Colonic mucosa (tissue), 4 donors: ENCODE measurements at regions not wholly inside any gene's neighbourhood (a gene's known extent, or its start where the extent isn't known, plus 50 kb on each side); places are given as distances from the start of the nearest gene placed in this dataset.
"Not testable (repeated sequence)": the region's sequence is repeated elsewhere in the genome, so short reads cannot be mapped to it uniquely, and the experiment has no call there.

ENCODE experiments used
- DNase-seq: peaks from one replicate; pipeline ENCODE4 v3.0.0-alpha.2; 2020
- H3K27ac ChIP-seq: fragments of 200-600 bp; one replicate; pipeline ENCODE4 v1.8.0; 2021
- H3K27me3 ChIP-seq: fragments of 200-600 bp; one replicate; pipeline ENCODE4 v1.8.0; 2021
- H3K36me3 ChIP-seq: fragments of 200-600 bp; one replicate; pipeline ENCODE4 v1.8.0; 2021
- H3K4me1 ChIP-seq: fragments of 200-600 bp; one replicate; pipeline ENCODE4 v1.8.0; 2021; ENCODE audit warnings: mild to moderate bottlenecking
- H3K4me3 ChIP-seq: fragments of 200-600 bp; one replicate; pipeline ENCODE4 v1.8.0; 2021
- H3K9ac ChIP-seq, 2 donors: one replicate each; pipeline ENCODE4 v1.7.0; 2013; ENCODE audit warnings: control low read depth in 2 of 2, low read depth in 2 of 2, low read length in 2 of 2
- H3K9me3 ChIP-seq: fragments of 200-600 bp; one replicate; pipeline ENCODE4 v1.8.0; 2021
- CTCF ChIP-seq: fragments of 200-600 bp; IDR thresholded peaks from one replicate; pipeline ENCODE4 v1.8.0; 2022; ENCODE audit warnings: antibody characterized with exemption, mild to moderate bottlenecking
- intact Hi-C: fragments of 100-400 bp; cut with DNase I; formaldehyde crosslinking; loops from one replicate; pipeline ENCODE4 v1.14.1; 2022
- donor health status: healthy.
- donor health status: DM: no; HTN: no; CAD: no.
- donor health status: DM: no; HTN: no; CAD: no.

DNA sequence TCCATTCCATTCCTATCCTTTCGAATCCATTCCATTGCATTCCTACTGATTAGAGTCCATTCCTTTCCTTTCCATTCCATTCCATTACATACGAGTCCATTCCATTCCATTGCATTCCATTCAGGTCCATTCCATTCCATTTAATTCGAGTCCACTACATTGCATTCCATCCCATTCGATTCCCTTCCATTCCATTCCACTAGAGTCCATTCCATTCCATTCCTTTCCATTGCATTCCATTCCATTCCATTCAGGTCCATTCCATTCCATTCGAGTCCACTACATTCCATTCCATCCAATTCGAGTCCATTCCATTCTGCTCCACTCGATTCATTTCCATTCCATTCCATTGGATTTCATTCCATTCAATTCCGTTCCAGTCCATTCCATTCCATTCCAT is 1133.6 kb downstream of the RPIA start:
- peaks cover 22% of the 10 kb centered on the region for H3K9me3 ChIP-seq

DNA sequence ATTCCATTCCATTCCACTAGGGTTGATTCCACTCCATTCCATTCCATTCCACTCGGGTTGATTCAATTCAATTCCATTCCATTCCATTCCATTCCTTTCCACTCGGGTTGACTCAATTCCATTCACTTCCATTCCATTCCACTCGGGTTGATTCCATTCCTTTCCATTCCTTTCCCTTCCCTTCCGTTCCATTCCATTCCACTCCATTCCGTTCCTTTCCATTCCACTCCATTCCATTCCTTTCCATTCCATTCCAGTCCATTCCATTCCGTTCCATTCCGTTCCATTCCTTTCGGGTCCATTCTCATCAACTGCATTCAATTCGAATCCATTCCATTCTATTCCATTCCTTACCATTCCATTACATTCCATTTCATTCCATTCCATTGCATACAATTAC is 1135.3 kb downstream of the RPIA start:
- DNase-seq, intact Hi-C loops, H3K4me1 ChIP-seq, H3K27me3 ChIP-seq, H3K9me3 ChIP-seq, H3K9ac ChIP-seq, H3K4me3 ChIP-seq, H3K36me3 ChIP-seq, H3K27ac ChIP-seq: not testable (repeated sequence)

More for the DNA sequence above, 1133.6 kb downstream of the RPIA start:
- no peaks in the 10 kb centered on the region for H3K4me1 ChIP-seq
- no peak for DNase-seq
- H3K27me3 ChIP-seq = no peaks in the 10 kb centered on the region
- no peak overlapping the region for H3K4me3 ChIP-seq
- H3K9ac ChIP-seq = no peak overlapping the region
- intact Hi-C loops = no loop called here
- TF ChIP-seq CTCF = no peak
- no peak overlapping the region for H3K27ac ChIP-seq
- H3K36me3 ChIP-seq = no peaks in the 10 kb centered on the region

DNA sequence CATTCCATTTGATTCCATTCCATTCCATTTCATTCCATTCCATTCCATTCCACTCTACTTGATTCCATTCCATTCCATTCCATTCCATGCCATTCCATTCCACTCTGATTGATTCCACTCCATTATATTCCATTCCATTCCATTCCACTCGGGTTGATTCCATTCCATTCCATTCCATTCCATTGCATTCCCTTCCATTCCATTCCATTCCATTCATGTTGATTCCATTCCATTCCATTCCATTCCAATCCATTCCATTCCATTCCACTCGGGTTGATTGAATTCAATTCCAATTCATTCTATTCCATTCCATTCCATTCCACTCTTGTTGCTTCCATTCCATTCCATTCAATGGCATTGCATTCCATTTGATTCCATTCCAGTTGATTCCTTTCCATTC is 1136.4 kb downstream of the RPIA start:
- H3K9ac ChIP-seq, H3K4me1 ChIP-seq, H3K4me3 ChIP-seq, DNase-seq, H3K36me3 ChIP-seq, H3K27me3 ChIP-seq, H3K9me3 ChIP-seq, H3K27ac ChIP-seq, intact Hi-C loops: not testable (repeated sequence)

DNA sequence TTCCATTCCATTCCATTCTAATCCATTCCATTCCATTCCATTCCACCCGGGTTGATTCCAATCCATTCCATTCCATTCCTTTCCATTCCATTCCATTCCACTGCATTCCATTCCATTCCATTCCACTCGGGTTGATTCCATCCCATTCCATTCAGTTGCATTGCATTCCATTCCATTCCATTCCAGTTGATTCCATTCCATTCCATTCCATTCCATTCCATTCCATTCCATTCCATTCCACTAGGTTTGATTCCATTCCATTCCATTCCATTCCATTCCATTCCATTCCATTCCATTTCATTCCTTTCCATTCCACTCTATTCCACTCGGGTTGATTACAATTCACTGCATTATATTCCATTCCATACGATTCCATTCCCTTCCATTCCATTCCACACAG is 1136.9 kb downstream of the RPIA start:
- H3K9me3 ChIP-seq, H3K4me1 ChIP-seq, H3K9ac ChIP-seq: not testable (repeated sequence)

GRCh38 chr2:89828961-89829631 is 1137.6 kb downstream of the RPIA start:
- intact Hi-C loops, H3K36me3 ChIP-seq, H3K27ac ChIP-seq, H3K27me3 ChIP-seq, H3K4me3 ChIP-seq, H3K9ac ChIP-seq, H3K4me1 ChIP-seq, DNase-seq: not testable (repeated sequence)
- peaks cover 10% of the 10 kb centered on the region for H3K9me3 ChIP-seq

More for the DNA sequence above, 1136.9 kb downstream of the RPIA start:
- H3K36me3 ChIP-seq, H3K4me3 ChIP-seq, DNase-seq, intact Hi-C loops, H3K27me3 ChIP-seq, H3K27ac ChIP-seq: not testable (repeated sequence)

DNA sequence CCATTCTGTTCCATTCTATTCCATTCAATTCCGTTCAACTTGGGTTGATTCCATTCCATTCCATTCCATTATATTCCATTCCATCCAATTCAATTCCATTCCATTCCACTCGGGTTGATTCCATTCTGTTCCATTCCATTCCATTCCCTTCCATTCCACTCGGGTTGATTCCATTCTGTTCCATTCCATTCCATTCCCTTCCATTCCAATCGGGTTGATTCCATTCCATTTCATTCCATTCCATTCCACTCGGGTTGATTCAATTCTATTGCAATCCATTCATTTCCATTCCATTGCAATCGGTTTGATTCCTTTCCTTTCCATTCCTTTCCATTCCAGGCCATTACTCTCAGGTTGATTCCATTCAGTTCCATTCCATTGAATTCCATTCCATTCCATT is 1138.4 kb downstream of the RPIA start:
- Histone ChIP-seq H3K36me3 (no peaks in the 10 kb centered on the region), H3K9ac (no peak overlapping the region), H3K27ac (no peak overlapping the region), H3K9me3 (peaks cover 12% of the 10 kb centered on the region), H3K4me3 (no peak overlapping the region), H3K27me3 (no peaks in the 10 kb centered on the region), H3K4me1 (no peaks in the 10 kb centered on the region)
- intact Hi-C loops = no loop called here
- no peak for DNase-seq
- TF ChIP-seq CTCF = no peak

DNA sequence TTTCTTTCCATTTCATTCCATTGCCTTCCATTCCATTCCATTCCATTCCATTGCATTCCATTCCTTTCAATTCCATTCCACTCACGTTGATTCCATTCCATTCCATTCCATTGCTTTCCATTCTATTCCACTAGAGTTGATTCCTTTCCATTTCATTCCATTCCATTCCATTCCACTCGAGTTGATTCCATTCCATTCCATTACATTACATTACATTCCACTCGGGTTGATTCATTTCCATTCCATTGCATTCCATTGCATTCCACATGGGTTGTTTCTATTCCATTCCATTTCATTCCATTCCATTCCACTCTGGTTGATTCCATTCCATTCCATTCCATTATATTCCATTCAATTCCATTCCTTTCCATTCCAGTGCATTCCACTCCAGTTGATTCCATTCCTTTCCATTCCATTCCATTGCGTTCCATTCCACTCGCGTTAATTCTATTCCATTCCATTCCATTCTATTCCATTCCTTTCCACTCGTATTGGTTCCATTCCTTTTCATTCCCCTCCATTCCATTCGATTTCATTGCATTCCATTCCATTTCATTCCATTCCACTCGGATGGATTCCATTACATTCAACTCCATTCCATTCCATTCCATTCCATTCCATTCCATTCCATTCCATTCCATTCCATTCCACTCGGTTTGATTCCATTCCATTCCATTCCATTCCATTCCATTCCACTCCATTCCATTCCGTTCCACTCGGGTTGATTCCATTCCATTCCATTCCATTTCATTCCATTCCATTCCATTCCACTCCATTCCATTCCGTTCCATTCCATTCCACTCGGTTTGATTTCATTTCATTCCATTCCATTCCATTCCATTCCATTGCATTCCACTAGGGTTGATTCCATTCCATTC is 1139.1 kb downstream of the RPIA start:
- intact Hi-C loops, H3K9ac ChIP-seq: not testable (repeated sequence)
- H3K9me3 ChIP-seq = peaks cover 16% of the 10 kb centered on the region

More for the DNA sequence above, 1139.1 kb downstream of the RPIA start:
- DNase-seq, H3K4me3 ChIP-seq, H3K27ac ChIP-seq, H3K4me1 ChIP-seq, H3K27me3 ChIP-seq, H3K36me3 ChIP-seq: not testable (repeated sequence)
